KMS-11 (cell line): ENCODE measurements at regions not wholly inside any gene's neighbourhood (a gene's known extent, or its start where the extent isn't known, plus 50 kb on each side); places are given as distances from the start of the nearest gene placed in this dataset.

Source experiments
- H2AFZ ChIP-seq: fragments of 200-600 bp; sonication (generic); 2 replicates; pipeline ENCODE4 v1.6.1; 2016; ENCODE audit warnings: antibody characterized with exemption, mixed run types, low read depth
- H3K27ac ChIP-seq: fragments of 200-600 bp; sonication (generic); 2 replicates; pipeline ENCODE4 v1.6.1; 2016; ENCODE audit warnings: mild to moderate bottlenecking, mixed run types
- H3K27me3 ChIP-seq: fragments of 200-600 bp; sonication (generic); 2 replicates; pipeline ENCODE4 v1.6.1; 2017; ENCODE audit warnings: mild to moderate bottlenecking, low read depth, mixed run types, moderate library complexity; ENCODE audit not compliant: insufficient read depth
- H3K36me3 ChIP-seq: fragments of 200-600 bp; sonication (generic); 2 replicates; pipeline ENCODE4 v1.6.1; 2017; ENCODE audit warnings: mild to moderate bottlenecking, mixed run types; ENCODE audit not compliant: insufficient read depth
- H3K4me1 ChIP-seq: fragments of 200-600 bp; sonication (generic); 2 replicates; pipeline ENCODE4 v1.6.1; 2016; ENCODE audit warnings: mild to moderate bottlenecking, low read depth, mixed run types; ENCODE audit not compliant: poor library complexity, severe bottlenecking
- H3K4me2 ChIP-seq: fragments of 200-600 bp; sonication (generic); 2 replicates; pipeline ENCODE4 v1.7.0; 2016; ENCODE audit warnings: mild to moderate bottlenecking, mixed run types
- H3K4me3 ChIP-seq: fragments of 200-600 bp; sonication (generic); IDR thresholded peaks from 2 replicates; pipeline ENCODE4 v1.6.1; 2017; ENCODE audit warnings: low read depth, low read length, mixed read lengths; ENCODE audit not compliant: insufficient read depth
- H3K79me2 ChIP-seq: fragments of 200-600 bp; sonication (generic); 2 replicates; pipeline ENCODE4 v1.6.1; 2016; ENCODE audit warnings: low read depth, mixed run types; ENCODE audit not compliant: insufficient read depth
- H3K9ac ChIP-seq: fragments of 200-600 bp; sonication (generic); 2 replicates; pipeline ENCODE4 v1.6.1; 2016; ENCODE audit warnings: mild to moderate bottlenecking, mixed run types
- H4K20me1 ChIP-seq: fragments of 200-600 bp; sonication (generic); 2 replicates; pipeline ENCODE4 v1.6.1; 2016; ENCODE audit warnings: mild to moderate bottlenecking, mixed run types; ENCODE audit not compliant: insufficient read depth
- TF ChIP-seq, protein P1 (sequence below): fragments of 200-600 bp; sonication (generic); conservative IDR thresholded peaks from 2 replicates; pipeline ENCODE4 v1.6.1; 2017; ENCODE audit warnings: low read depth, mild to moderate bottlenecking, antibody characterized with exemption, low read length, moderate library complexity, mixed read lengths

DNA sequence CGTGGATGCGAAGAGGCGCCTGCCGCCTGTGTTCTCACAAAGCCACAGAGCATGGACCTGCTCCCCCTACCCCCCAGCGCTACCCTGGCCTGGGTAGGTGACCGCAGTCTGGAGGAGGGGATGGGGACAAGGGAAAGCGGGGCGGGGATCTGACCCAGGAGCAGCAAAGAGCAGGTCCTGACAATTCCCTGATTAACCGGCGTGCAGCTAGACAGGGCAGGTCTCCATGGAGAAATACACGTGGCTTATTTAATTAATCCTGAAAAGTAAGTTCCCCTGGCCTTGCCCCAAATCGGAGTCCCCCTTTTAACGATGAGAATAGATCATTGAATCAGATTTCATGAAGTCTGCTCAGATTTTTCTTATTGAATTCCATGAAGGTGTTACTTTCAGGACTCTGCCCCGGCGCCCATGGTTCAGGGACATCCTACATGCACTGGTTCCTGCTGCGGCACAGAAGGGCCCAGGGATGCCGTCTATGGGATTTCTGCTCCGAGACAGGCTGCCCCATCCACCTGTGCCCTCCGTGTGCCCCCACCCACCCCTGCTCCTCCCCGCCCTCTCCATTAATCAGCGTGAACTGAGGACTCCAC, 251.0 kb upstream of the SFSWAP start:
- H4K20me1 ChIP-seq: no peaks in the 10 kb centered on the region
- H3K9ac ChIP-seq: no peak overlapping the region
- H2AFZ ChIP-seq: no peak overlapping the region
- no peaks in the 10 kb centered on the region for H3K4me1 ChIP-seq
- no peak overlapping the region for H3K4me3 ChIP-seq
- H3K4me2 ChIP-seq: no peak overlapping the region
- H3K27ac ChIP-seq: no peak overlapping the region
- no peaks in the 10 kb centered on the region for H3K27me3 ChIP-seq
- no peaks in the 10 kb centered on the region for H3K36me3 ChIP-seq
- no peaks in the 10 kb centered on the region for H3K79me2 ChIP-seq
- TF ChIP-seq, protein P1, sequence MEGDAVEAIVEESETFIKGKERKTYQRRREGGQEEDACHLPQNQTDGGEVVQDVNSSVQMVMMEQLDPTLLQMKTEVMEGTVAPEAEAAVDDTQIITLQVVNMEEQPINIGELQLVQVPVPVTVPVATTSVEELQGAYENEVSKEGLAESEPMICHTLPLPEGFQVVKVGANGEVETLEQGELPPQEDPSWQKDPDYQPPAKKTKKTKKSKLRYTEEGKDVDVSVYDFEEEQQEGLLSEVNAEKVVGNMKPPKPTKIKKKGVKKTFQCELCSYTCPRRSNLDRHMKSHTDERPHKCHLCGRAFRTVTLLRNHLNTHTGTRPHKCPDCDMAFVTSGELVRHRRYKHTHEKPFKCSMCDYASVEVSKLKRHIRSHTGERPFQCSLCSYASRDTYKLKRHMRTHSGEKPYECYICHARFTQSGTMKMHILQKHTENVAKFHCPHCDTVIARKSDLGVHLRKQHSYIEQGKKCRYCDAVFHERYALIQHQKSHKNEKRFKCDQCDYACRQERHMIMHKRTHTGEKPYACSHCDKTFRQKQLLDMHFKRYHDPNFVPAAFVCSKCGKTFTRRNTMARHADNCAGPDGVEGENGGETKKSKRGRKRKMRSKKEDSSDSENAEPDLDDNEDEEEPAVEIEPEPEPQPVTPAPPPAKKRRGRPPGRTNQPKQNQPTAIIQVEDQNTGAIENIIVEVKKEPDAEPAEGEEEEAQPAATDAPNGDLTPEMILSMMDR: no peak

DNA sequence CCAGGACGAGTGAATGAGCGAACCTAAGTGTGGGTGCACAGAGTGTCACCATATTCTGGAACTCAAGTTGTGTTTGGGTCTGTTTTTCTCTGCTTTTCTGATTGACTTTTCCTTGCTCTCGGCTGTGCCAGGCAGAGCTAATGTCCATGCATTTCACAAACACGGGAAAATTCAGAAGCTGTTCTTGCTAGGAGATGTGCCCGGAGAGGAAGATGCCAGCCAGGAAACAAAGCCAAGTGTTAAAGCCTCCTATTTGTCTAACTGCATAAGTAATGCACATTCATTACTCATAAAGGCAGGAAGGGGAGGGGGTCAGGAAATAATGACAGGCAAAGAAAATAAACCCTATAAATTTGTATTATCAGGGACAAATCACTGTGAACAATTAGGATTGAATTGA, 250.4 kb upstream of the SFSWAP start:
- H3K27me3 ChIP-seq: no peaks in the 10 kb centered on the region
- H3K4me1 ChIP-seq: no peaks in the 10 kb centered on the region
- H3K36me3 ChIP-seq: no peaks in the 10 kb centered on the region
- TF ChIP-seq, protein P1: no peak
- no peak overlapping the region for H3K27ac ChIP-seq
- no peak overlapping the region for H2AFZ ChIP-seq
- H3K9ac ChIP-seq: no peak overlapping the region
- H3K79me2 ChIP-seq: no peaks in the 10 kb centered on the region
- no peak overlapping the region for H3K4me2 ChIP-seq
- no peaks in the 10 kb centered on the region for H4K20me1 ChIP-seq
- H3K4me3 ChIP-seq: no peak overlapping the region

DNA sequence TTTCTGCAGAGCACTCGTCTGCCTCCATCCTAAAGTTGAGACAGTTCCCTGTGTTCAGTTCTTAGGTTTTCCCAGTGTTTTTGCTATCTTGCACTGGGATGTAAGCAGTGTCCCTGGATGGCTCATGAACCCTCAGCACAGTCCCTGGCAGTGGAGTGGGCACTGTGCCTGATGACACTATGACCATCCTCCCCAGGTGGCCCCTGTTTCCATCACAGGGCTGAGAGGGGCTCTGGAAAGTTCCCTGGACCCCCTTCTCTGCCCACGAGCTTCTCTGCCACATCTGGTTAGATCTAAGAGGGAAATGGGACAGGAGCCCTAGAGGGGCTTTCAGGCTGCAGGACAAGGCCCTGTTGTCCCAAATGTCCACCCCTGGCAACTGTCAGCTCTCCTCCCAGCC, 249.8 kb upstream of the SFSWAP start:
- Histone ChIP-seq H3K4me2 (no peak overlapping the region), H3K27me3 (no peaks in the 10 kb centered on the region), H3K36me3 (no peaks in the 10 kb centered on the region), H4K20me1 (no peaks in the 10 kb centered on the region), H3K4me3 (no peak overlapping the region), H2AFZ (no peak overlapping the region), H3K79me2 (no peaks in the 10 kb centered on the region), H3K27ac (no peak overlapping the region), H3K9ac (no peak overlapping the region), H3K4me1 (no peaks in the 10 kb centered on the region)
- TF ChIP-seq, protein P1: no peak

DNA sequence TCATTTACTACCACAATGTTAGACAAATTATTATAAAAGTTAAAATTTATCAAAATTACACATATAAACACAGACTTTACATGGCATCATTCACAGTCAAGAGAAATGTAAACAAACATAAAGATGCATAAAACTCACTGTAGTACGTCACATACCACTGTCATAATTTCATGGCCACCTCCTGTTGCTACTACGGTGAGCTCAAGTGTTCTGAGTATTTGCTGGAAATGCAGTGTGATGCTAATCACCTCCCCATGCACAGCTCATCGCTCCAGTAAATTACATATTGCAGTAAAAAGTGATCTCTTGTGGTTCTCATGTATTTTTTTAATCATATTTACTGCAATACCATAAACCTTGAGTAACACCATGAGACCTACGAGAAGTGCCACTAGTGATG, 247.7 kb upstream of the SFSWAP start:
- Histone ChIP-seq H3K27me3 (no peaks in the 10 kb centered on the region), H4K20me1 (no peaks in the 10 kb centered on the region), H3K27ac (no peak overlapping the region), H3K79me2 (no peaks in the 10 kb centered on the region), H3K4me1 (no peaks in the 10 kb centered on the region), H2AFZ (no peak overlapping the region), H3K4me2 (no peak overlapping the region), H3K9ac (no peak overlapping the region), H3K4me3 (no peak overlapping the region), H3K36me3 (no peaks in the 10 kb centered on the region)
- TF ChIP-seq, protein P1: no peak
